Kidney (tissue), 13 donors: ENCODE measurements at regions not wholly inside any gene's neighbourhood (a gene's known extent, or its start where the extent isn't known, plus 50 kb on each side); places are given as distances from the start of the nearest gene placed in this dataset.

Experiments used
- DNase-seq, 5 donors: peaks; one replicate each; pipeline ENCODE4 v3.0.0-alpha.2; 2013 to 2020
- FAIRE-seq: peaks from 2 replicates; lab custom pipeline; 2012; peaks lifted over from hg19 to GRCh38; lab: Jason Lieb, UNC
- H3K27ac ChIP-seq, 2 donors: one replicate each; pipeline ENCODE4 v1.7.0; 2013; ENCODE audit warnings: low read depth in 2 of 2, low read length in 2 of 2, inconsistent platforms in 1 of 2
- H3K27me3 ChIP-seq: one replicate; pipeline ENCODE4 v1.7.1; 2013; ENCODE audit warnings: low read length, inconsistent platforms; ENCODE audit not compliant: control insufficient read depth, insufficient read depth
- H3K36me3 ChIP-seq, 3 donors: one replicate each; pipeline versions ENCODE4 v1.7.0 to v1.7.1; 2013; ENCODE audit warnings: low read length in 3 of 3, control low read depth in 1 of 3, inconsistent platforms in 1 of 3; ENCODE audit not compliant: insufficient read depth in 3 of 3, control insufficient read depth in 2 of 3
- H3K4me1 ChIP-seq, 3 donors: one replicate each; pipeline versions ENCODE4 v1.7.0 to v1.7.1; 2013; ENCODE audit warnings: low read length in 3 of 3, inconsistent platforms in 1 of 3, low read depth in 1 of 3; ENCODE audit not compliant: control insufficient read depth in 2 of 3, insufficient read depth in 2 of 3
- H3K4me3 ChIP-seq, 3 donors: one replicate each; pipeline versions ENCODE4 v1.7.0 to v1.8.1; 2013; ENCODE audit warnings: low read length in 3 of 3, control low read depth in 1 of 3, inconsistent platforms in 1 of 3
- H3K9ac ChIP-seq, 3 donors: one replicate each; pipeline versions ENCODE4 v1.7.0 to v1.7.1; 2013; ENCODE audit warnings: low read length in 3 of 3, control low read depth in 1 of 3, inconsistent platforms in 1 of 3
- H3K9me3 ChIP-seq, 3 donors: one replicate each; pipeline versions ENCODE4 v1.7.0 to v1.7.1; 2013; ENCODE audit warnings: low read length in 3 of 3, control low read depth in 1 of 3, inconsistent platforms in 1 of 3; ENCODE audit not compliant: control insufficient read depth in 2 of 3, insufficient read depth in 1 of 3
- CTCF ChIP-seq: IDR thresholded peaks from 3 replicates; pipeline ENCODE4 v1.5.1; 2012; ENCODE audit warnings: mild to moderate bottlenecking, moderate library complexity, borderline replicate concordance; ENCODE audit not compliant: insufficient read depth; ENCODE audit errors: extremely low read depth
- intact Hi-C: fragments of 100-400 bp; cut with DNase I; formaldehyde crosslinking; loops from one replicate; pipeline ENCODE4 v1.11.1; 2022
- donor health status: control.
- donor health status: control.
- donor health status: control.
- donor health status: control.
- donor health status: control.
- donor health status: DM: yes; HTN: yes; CAD: no.
- donor health status: Normal renal cell carcinoma (clear cell type).

- no peak for FAIRE-seq
Observed at GRCh38 chr6:14635934-14636591, 518.5 kb downstream of the CD83 start.

GRCh38 chr6:14638435-14638905, 520.9 kb downstream of the CD83 start:
- H3K4me1 ChIP-seq, result peaks cover 0 to 9% (median 2%) of the 10 kb centered on the region in 3 donors
- H3K27me3 ChIP-seq, result no peaks in the 10 kb centered on the region
- no peak for DNase-seq
- H3K9me3 ChIP-seq, result no peaks in the 10 kb centered on the region
- peak overlapping the region in 1 of 3 donors; percentile 44 for H3K4me3 ChIP-seq
- intact Hi-C loops, result no loop called here
- H3K36me3 ChIP-seq, result no peaks in the 10 kb centered on the region
- no peak overlapping the region for H3K9ac ChIP-seq
- no peak for FAIRE-seq
- H3K27ac ChIP-seq, result no peak overlapping the region
- TF ChIP-seq CTCF, result no peak

More at GRCh38 chr6:14635934-14636591, 518.5 kb downstream of the CD83 start:
- Histone ChIP-seq H3K4me1 (peaks cover 0 to 9% (median 2%) of the 10 kb centered on the region in 3 donors), H3K27me3 (no peaks in the 10 kb centered on the region), H3K36me3 (no peaks in the 10 kb centered on the region), H3K4me3 (no peak overlapping the region), H3K9ac (no peak overlapping the region), H3K27ac (no peak overlapping the region), H3K9me3 (no peaks in the 10 kb centered on the region)
- TF ChIP-seq CTCF, result no peak
- intact Hi-C loops, result no loop called here
- DNase-seq, result peak in 2 of 5 donors; percentile 43 to 58

GRCh38 chr6:14638906-14639761, 521.6 kb downstream of the CD83 start:
- Histone ChIP-seq H3K9ac (peak overlapping the region in 1 of 3 donors; percentile 43), H3K9me3 (no peaks in the 10 kb centered on the region), H3K4me3 (peak overlapping the region in 2 of 3 donors; percentile 24 to 44), H3K4me1 (peaks cover 0 to 9% (median 2%) of the 10 kb centered on the region in 3 donors), H3K36me3 (no peaks in the 10 kb centered on the region), H3K27me3 (no peaks in the 10 kb centered on the region), H3K27ac (peak overlapping the region in 1 of 2 donors; percentile 28)
- intact Hi-C loops, result no loop called here
- FAIRE-seq (no peak), DNase-seq (peak in 2 of 5 donors; percentile 51 to 73)
- TF ChIP-seq CTCF, result no peak
